BE2C (cell line): ENCODE measurements at regions not wholly inside any gene's neighbourhood (a gene's known extent, or its start where the extent isn't known, plus 50 kb on each side); places are given as distances from the start of the nearest gene placed in this dataset.

Source experiments
- DNase-seq: peaks from one replicate; pipeline ENCODE4 v3.0.0-alpha.2; 2020
- H3K27me3 ChIP-seq: fragments of 250-450 bp; sonication (Bioruptor Pico); 2 replicates; pipeline ENCODE4 v1.5.1; 2020; ENCODE audit warnings: mild to moderate bottlenecking
- H3K36me3 ChIP-seq: fragments of 250-450 bp; sonication (Bioruptor Pico); 2 replicates; pipeline ENCODE4 v1.5.1; 2020; ENCODE audit warnings: mild to moderate bottlenecking
- H3K4me1 ChIP-seq: fragments of 250-450 bp; sonication (Bioruptor Pico); 2 replicates; pipeline ENCODE4 v1.5.1; 2020
- H3K4me3 ChIP-seq: 2 replicates; pipeline ENCODE4 v1.5.1; 2011; ENCODE audit warnings: low read depth, low read length
- H3K9me3 ChIP-seq: fragments of 250-450 bp; sonication (Bioruptor Pico); 2 replicates; pipeline ENCODE4 v1.5.1; 2020
- CTCF ChIP-seq: IDR thresholded peaks from 2 replicates; pipeline ENCODE4 v1.5.1; 2012; ENCODE audit warnings: mild to moderate bottlenecking, low read depth, low read length

- Histone ChIP-seq H3K27me3 (no peaks in the 10 kb centered on the region), H3K9me3 (no peaks in the 10 kb centered on the region), H3K36me3 (no peaks in the 10 kb centered on the region), H3K4me3 (no peak overlapping the region), H3K4me1 (no peaks in the 10 kb centered on the region)
- DNase-seq, result no peak
- no peak for TF ChIP-seq CTCF
Measured at GRCh38 chr6:134555672-134556071, 237.8 kb upstream of the SGK1 start.

GRCh38 chr6:134553936-134554335 lies 236.0 kb upstream of the SGK1 start:
- no peak for DNase-seq
- H3K9me3 ChIP-seq, result no peaks in the 10 kb centered on the region
- no peaks in the 10 kb centered on the region for H3K36me3 ChIP-seq
- no peak for TF ChIP-seq CTCF
- H3K4me1 ChIP-seq, result no peaks in the 10 kb centered on the region
- no peaks in the 10 kb centered on the region for H3K27me3 ChIP-seq
- H3K4me3 ChIP-seq, result no peak overlapping the region

GRCh38 chr6:134551245-134551960 lies 233.5 kb upstream of the SGK1 start:
- Histone ChIP-seq H3K9me3 (no peaks in the 10 kb centered on the region), H3K4me3 (no peak overlapping the region), H3K36me3 (no peaks in the 10 kb centered on the region), H3K27me3 (no peaks in the 10 kb centered on the region), H3K4me1 (peaks cover 4% of the 10 kb centered on the region)
- TF ChIP-seq CTCF, result no peak
- DNase-seq, result no peak

- Histone ChIP-seq H3K36me3 (no peaks in the 10 kb centered on the region), H3K9me3 (no peaks in the 10 kb centered on the region), H3K4me1 (peaks cover 4% of the 10 kb centered on the region), H3K4me3 (no peak overlapping the region), H3K27me3 (no peaks in the 10 kb centered on the region)
- no peak for DNase-seq
- TF ChIP-seq CTCF, result no peak
Measured at GRCh38 chr6:134550604-134551003, 232.7 kb upstream of the SGK1 start.

GRCh38 chr6:134549854-134550253 lies 231.9 kb upstream of the SGK1 start:
- Histone ChIP-seq H3K9me3 (no peaks in the 10 kb centered on the region), H3K4me1 (peaks cover 4% of the 10 kb centered on the region), H3K4me3 (no peak overlapping the region), H3K27me3 (no peaks in the 10 kb centered on the region), H3K36me3 (no peaks in the 10 kb centered on the region)
- no peak for TF ChIP-seq CTCF
- no peak for DNase-seq

GRCh38 chr6:134546962-134547645 lies 229.2 kb upstream of the SGK1 start:
- Histone ChIP-seq H3K9me3 (no peaks in the 10 kb centered on the region), H3K4me3 (no peak overlapping the region), H3K4me1 (peaks cover 13% of the 10 kb centered on the region), H3K36me3 (no peaks in the 10 kb centered on the region), H3K27me3 (no peaks in the 10 kb centered on the region)
- no peak for DNase-seq
- TF ChIP-seq CTCF, result no peak
